Endothelial cell of umbilical vein (primary cell): ENCODE measurements at regions not wholly inside any gene's neighbourhood (a gene's known extent, or its start where the extent isn't known, plus 50 kb on each side); places are given as distances from the start of the nearest gene placed in this dataset.
A peak's percentile ranks its signal among the peaks of the same experiment; 100 is the strongest.

Source experiments
- BruUV-seq: library from RNA; stranded (reverse); fragments of 400-500 nt; replicated peaks from 2 replicates; lab custom pipeline; 2021; lab: Mats Ljungman, UMichigan
- CTCF ChIA-PET: fragments of 300-600, 350-600 bp; sonication (Branson Sonifier 250); formaldehyde crosslinking; loops from one replicate; lab custom pipeline; 2021; ENCODE audit warnings: antibody characterized with exemption, inconsistent platforms; lab: Charles Lee
- POLR2A ChIA-PET: fragments of 300-600, 350-600 bp; sonication (Branson Sonifier 250); formaldehyde crosslinking; loops from one replicate; lab custom pipeline; 2021; ENCODE audit warnings: antibody characterized with exemption, inconsistent platforms; lab: Charles Lee
- DNase-seq: peaks from one replicate; pipeline ENCODE4 v3.0.0-alpha.2; 2011; ENCODE audit warnings: low read depth, low spot score
- FAIRE-seq: peaks from 2 replicates; lab custom pipeline; 2011; peaks lifted over from hg19 to GRCh38; lab: Jason Lieb, UNC
- H2AFZ ChIP-seq: 2 replicates; pipeline ENCODE4 v1.6.0; 2012; ENCODE audit warnings: low read depth, low read length, control low read depth, inconsistent platforms
- H3K27ac ChIP-seq: 2 replicates; pipeline ENCODE4 v1.5.1; 2011; ENCODE audit warnings: low read depth, mild to moderate bottlenecking, control low read depth, low read length, moderate library complexity; ENCODE audit not compliant: insufficient read depth
- H3K27me3 ChIP-seq, 2 experiments: 2 replicates each; pipeline versions ENCODE4 v1.6.0 to v1.6.1; 2011; ENCODE audit warnings: low read length in 2 of 2, mixed read lengths in 1 of 2; ENCODE audit not compliant: control insufficient read depth in 2 of 2, insufficient read depth in 2 of 2
- H3K36me3 ChIP-seq, 2 experiments: 2 replicates in 1 of 2; 3 replicates in 1 of 2; pipeline ENCODE4 v1.5.1; 2011; ENCODE audit warnings: low read length in 2 of 2, mild to moderate bottlenecking in 1 of 2, moderate library complexity in 1 of 2; ENCODE audit not compliant: control insufficient read depth in 2 of 2, insufficient read depth in 2 of 2; ENCODE audit errors: extremely low read depth in 1 of 2
- H3K4me1 ChIP-seq: 3 replicates; pipeline ENCODE4 v1.5.1; 2011; ENCODE audit warnings: mild to moderate bottlenecking, low read length; ENCODE audit not compliant: control insufficient read depth, insufficient read depth; ENCODE audit errors: extremely low read depth
- H3K4me2 ChIP-seq: 2 replicates; pipeline ENCODE4 v1.6.1; 2011; ENCODE audit warnings: low read length, control low read depth, mixed read lengths; ENCODE audit not compliant: insufficient read depth
- H3K4me3 ChIP-seq, 3 experiments: fragments of 200-600 bp in 1 of 3; sonication (generic), shearing (Covaris generic) in 1 of 3; replicated peaks in 1 of 3; 2 replicates each; pipeline ENCODE4 v1.5.1; 2011 to 2016; ENCODE audit warnings: control low read depth in 3 of 3, low read length in 3 of 3, mild to moderate bottlenecking in 2 of 3, inconsistent platforms in 1 of 3, low read depth in 1 of 3, moderate library complexity in 1 of 3; ENCODE audit not compliant: insufficient read depth in 1 of 3
- H3K79me2 ChIP-seq: 2 replicates; pipeline ENCODE4 v1.6.0; 2012; ENCODE audit warnings: low read length, inconsistent platforms; ENCODE audit not compliant: control insufficient read depth, insufficient read depth
- H3K9ac ChIP-seq: replicated peaks from 2 replicates; pipeline ENCODE3; 2011; ENCODE audit warnings: low read length, control low read depth; ENCODE audit not compliant: insufficient read depth; ENCODE audit errors: extremely low read depth
- H3K9me1 ChIP-seq: replicated peaks from 3 replicates; pipeline ENCODE4 v1.6.0; 2011; ENCODE audit warnings: mild to moderate bottlenecking, low read length; ENCODE audit not compliant: control insufficient read depth, insufficient read depth; ENCODE audit errors: extremely low read depth
- H3K9me3 ChIP-seq: replicated peaks from 2 replicates; pipeline ENCODE4 v1.5.1; 2012; ENCODE audit warnings: low read length, inconsistent platforms; ENCODE audit not compliant: control insufficient read depth, insufficient read depth
- H4K20me1 ChIP-seq: replicated peaks from 2 replicates; pipeline ENCODE3; 2011; ENCODE audit warnings: mild to moderate bottlenecking, low read length; ENCODE audit not compliant: control insufficient read depth, insufficient read depth; ENCODE audit errors: extremely low read depth
- GATA2 ChIP-seq: IDR thresholded peaks from 2 replicates; pipeline ENCODE4 v1.7.0; 2011; ENCODE audit warnings: low read depth, mild to moderate bottlenecking, moderate library complexity, mixed read lengths, low read length; ENCODE audit not compliant: insufficient read length, insufficient read depth
- JUN ChIP-seq: IDR thresholded peaks from 2 replicates; pipeline ENCODE4 v1.6.1; 2011; ENCODE audit warnings: borderline replicate concordance, low read depth; ENCODE audit not compliant: insufficient read length, insufficient read depth
- dilution Hi-C: fragments of 300-500 bp; cut with MboI; formaldehyde crosslinking; loops from one replicate; pipeline ENCODE4 v1.15.0; 2019; ENCODE audit warnings: low sequenced_read_pairs; ENCODE audit not compliant: extremely low pct_ligation_motif_present
- intact Hi-C: fragments of 100-400 bp; cut with micrococcal nuclease; formaldehyde crosslinking; loops from one replicate; pipeline ENCODE4 v1.10.0; 2022
- TF ChIP-seq, protein P1 (sequence below): IDR thresholded peaks from 2 replicates; pipeline ENCODE4 v1.6.1; 2011; ENCODE audit not compliant: insufficient read depth, insufficient read length

DNA sequence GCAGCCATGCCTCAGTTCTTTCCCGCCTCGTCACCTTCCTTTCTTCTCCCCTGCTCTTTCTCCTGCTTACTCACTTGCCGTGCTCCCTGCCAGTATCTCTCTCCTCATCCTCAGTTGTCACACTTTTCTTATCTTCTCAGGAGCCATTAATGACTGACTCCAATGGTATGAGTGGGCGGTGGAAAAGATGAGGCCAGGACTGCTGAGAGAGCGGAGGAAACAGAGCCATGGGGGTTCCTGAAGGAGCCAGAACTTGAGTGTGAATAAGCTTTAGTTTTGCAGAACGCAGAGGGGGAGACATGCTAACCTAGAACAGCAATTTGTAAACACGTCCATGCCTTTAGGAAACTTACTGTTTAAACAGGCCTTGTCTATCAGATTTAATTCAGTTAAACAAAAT, 126.5 kb downstream of the CHIC2 start:
- H3K27ac ChIP-seq: no peak overlapping the region
- H3K9ac ChIP-seq: no peak overlapping the region
- no peaks in the 10 kb centered on the region for H4K20me1 ChIP-seq
- peak overlapping the region; percentile 69 for H2AFZ ChIP-seq
- H3K9me1 ChIP-seq: no peaks in the 10 kb centered on the region
- H3K4me2 ChIP-seq: no peak overlapping the region
- no peak overlapping the region for H3K4me3 ChIP-seq
- H3K27me3 ChIP-seq: no peaks in the 10 kb centered on the region
- no peaks in the 10 kb centered on the region for H3K36me3 ChIP-seq
- ChIA-PET CTCF (interaction anchor here (1.1 to 2.3 kb wide), 2 partner anchors 8 to 28 kb away, joined by 3 to 8 read pairs; no protein-coding TSS in a partner anchor), POLR2A (no interaction called here)
- H3K79me2 ChIP-seq: no peaks in the 10 kb centered on the region
- no peaks in the 10 kb centered on the region for H3K4me1 ChIP-seq
- DNase-seq (peak; percentile 40), FAIRE-seq (peak; percentile 66)
- dilution Hi-C loops: loop anchor here (25.0 kb wide), 1 partner anchor 274 kb away; no protein-coding TSS in a partner anchor
- peak; percentile 33 for TF ChIP-seq GATA2
- TF ChIP-seq, protein P1, sequence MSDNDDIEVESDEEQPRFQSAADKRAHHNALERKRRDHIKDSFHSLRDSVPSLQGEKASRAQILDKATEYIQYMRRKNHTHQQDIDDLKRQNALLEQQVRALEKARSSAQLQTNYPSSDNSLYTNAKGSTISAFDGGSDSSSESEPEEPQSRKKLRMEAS: no peak
- H3K9me3 ChIP-seq: no peaks in the 10 kb centered on the region
- BruUV-seq: no TSS peak
- intact Hi-C loops: no loop called here

DNA sequence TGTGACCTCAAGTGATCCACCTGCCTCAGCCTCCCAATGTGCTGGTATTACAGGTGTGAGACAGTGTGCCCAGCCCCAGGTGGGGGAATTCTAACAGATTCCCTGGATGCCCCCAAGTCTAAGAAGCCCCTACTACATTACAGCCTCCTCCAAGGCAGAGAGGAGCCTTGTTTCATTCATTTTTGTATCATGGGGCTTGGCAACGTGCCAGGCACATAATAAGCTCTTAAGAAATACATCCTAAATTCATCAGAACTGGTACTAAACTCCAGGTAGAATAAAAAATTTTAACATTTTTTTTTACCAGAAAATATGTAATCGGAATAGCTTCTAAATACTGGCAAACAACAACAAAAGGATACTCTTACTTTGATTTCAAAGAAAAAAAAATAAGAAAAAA, 127.1 kb downstream of the CHIC2 start:
- Histone ChIP-seq H3K79me2 (no peaks in the 10 kb centered on the region), H3K9ac (no peak overlapping the region), H3K4me3 (no peak overlapping the region), H3K4me1 (peaks cover 4% of the 10 kb centered on the region), H4K20me1 (no peaks in the 10 kb centered on the region), H2AFZ (no peak overlapping the region), H3K4me2 (no peak overlapping the region), H3K9me3 (no peaks in the 10 kb centered on the region), H3K9me1 (no peaks in the 10 kb centered on the region), H3K36me3 (no peaks in the 10 kb centered on the region), H3K27me3 (no peaks in the 10 kb centered on the region), H3K27ac (no peak overlapping the region)
- ChIA-PET POLR2A (no interaction called here), CTCF (interaction anchor here (1.1 to 2.3 kb wide), 2 partner anchors 7 to 28 kb away, joined by 3 to 8 read pairs; no protein-coding TSS in a partner anchor)
- intact Hi-C loops (no loop called here), dilution Hi-C loops (loop anchor here (25.0 kb wide), 1 partner anchor 275 kb away; no protein-coding TSS in a partner anchor)
- TF ChIP-seq JUN: no peak
- no peak for DNase-seq
- FAIRE-seq: no peak
- no TSS peak for BruUV-seq
